AG04449 (cell line): ENCODE measurements at regions not wholly inside any gene's neighbourhood (a gene's known extent, or its start where the extent isn't known, plus 50 kb on each side); places are given as distances from the start of the nearest gene placed in this dataset.

Experiments
- CTCF ChIA-PET: fragments of 350-600 bp; formaldehyde crosslinking; extraction: SDS; loops from one replicate; lab custom pipeline; 2021; ENCODE audit warnings: antibody characterized with exemption; lab: Yijun Ruan, JAX
- POLR2A ChIA-PET: fragments of 400-600, 350-600 bp; formaldehyde crosslinking; extraction: SDS; loops from one replicate; lab custom pipeline; 2020; ENCODE audit warnings: antibody characterized with exemption, inconsistent platforms; lab: Yijun Ruan, JAX
- DNase-seq: peaks from one replicate; pipeline ENCODE4 v3.0.0-alpha.2; 2010; ENCODE audit warnings: low read depth, low spot score
- H3K4me3 ChIP-seq: 2 replicates; pipeline ENCODE4 v1.5.1; 2011; ENCODE audit warnings: low read depth, mild to moderate bottlenecking, control low read depth, low read length
- TF ChIP-seq, protein P1 (sequence below): IDR thresholded peaks from one replicate; pipeline ENCODE4 v1.5.1; 2011; ENCODE audit warnings: mild to moderate bottlenecking, moderate library complexity, low read length, control low read depth, inconsistent platforms; ENCODE audit not compliant: insufficient read depth; ENCODE audit errors: missing control alignments

DNA sequence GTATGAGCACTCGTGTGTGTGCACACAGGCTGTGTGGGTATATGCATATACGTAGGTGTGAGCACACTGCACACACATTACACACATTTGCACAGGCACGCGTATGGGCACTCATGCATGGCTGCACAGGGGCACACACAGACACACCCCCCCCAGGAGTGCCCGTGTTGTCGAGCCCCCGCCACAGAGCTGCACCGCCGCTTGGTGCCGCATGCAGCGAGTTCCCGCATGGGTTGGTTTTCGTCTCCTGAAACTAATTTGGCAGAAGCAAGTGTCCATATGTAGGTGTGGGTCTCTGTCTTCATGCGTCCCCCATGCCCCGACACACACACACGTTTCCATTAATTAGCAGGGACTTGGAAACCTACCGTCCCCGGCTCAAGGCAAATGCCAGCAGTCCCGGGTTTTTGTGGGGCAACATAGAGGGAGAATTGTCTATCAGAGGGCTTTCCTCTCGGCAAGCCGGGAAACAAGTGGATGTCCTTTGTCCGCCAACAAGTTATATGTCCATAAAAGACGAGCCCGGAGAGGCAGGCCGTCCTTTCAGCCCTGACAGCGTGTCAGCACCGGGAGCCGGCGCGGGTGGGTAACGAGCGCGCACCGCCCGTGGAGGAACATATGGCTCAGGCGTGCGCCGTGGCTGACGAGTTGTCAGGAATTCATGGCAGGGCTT lies 1291.7 kb downstream of the BRD1 start:
- ChIA-PET CTCF (interaction anchor here (1.3 kb wide), 1 partner anchor 8 kb away, joined by 3 read pairs; no protein-coding TSS in a partner anchor), POLR2A (no interaction called here)
- TF ChIP-seq, protein P1, sequence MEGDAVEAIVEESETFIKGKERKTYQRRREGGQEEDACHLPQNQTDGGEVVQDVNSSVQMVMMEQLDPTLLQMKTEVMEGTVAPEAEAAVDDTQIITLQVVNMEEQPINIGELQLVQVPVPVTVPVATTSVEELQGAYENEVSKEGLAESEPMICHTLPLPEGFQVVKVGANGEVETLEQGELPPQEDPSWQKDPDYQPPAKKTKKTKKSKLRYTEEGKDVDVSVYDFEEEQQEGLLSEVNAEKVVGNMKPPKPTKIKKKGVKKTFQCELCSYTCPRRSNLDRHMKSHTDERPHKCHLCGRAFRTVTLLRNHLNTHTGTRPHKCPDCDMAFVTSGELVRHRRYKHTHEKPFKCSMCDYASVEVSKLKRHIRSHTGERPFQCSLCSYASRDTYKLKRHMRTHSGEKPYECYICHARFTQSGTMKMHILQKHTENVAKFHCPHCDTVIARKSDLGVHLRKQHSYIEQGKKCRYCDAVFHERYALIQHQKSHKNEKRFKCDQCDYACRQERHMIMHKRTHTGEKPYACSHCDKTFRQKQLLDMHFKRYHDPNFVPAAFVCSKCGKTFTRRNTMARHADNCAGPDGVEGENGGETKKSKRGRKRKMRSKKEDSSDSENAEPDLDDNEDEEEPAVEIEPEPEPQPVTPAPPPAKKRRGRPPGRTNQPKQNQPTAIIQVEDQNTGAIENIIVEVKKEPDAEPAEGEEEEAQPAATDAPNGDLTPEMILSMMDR: no peak
- no peak overlapping the region for H3K4me3 ChIP-seq
- no peak for DNase-seq

DNA sequence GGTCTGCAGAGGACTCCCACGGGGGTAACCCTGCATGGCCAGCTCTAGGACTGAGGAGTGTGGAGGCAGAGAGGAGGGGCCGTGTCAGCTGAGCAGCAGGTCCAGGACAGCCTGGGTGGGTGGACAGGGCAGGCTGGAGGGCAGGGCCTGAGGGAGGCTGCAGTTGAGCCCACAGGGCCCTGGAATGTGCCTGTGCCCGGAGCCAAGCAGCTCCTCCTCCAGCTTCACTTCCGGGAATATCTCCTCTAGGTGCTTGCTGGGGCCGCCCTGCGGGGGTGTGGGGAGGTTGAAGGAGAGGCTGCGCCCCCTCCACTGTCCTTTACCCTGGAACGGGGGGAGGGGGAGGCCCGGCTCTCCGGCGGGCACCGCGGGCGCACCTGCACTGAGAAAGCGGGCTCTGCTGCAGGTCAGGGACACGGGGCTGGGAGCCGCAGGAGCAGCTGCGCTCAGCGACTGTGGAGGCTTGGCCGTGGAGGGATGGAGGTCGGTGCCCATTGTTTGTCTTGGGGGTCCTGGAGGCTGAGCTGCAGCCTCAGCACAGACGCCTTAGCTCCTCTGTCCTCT lies 1293.2 kb downstream of the BRD1 start:
- DNase-seq: no peak
- H3K4me3 ChIP-seq: no peak overlapping the region
- ChIA-PET CTCF (no interaction called here), POLR2A (no interaction called here)
- TF ChIP-seq, protein P1: no peak

DNA sequence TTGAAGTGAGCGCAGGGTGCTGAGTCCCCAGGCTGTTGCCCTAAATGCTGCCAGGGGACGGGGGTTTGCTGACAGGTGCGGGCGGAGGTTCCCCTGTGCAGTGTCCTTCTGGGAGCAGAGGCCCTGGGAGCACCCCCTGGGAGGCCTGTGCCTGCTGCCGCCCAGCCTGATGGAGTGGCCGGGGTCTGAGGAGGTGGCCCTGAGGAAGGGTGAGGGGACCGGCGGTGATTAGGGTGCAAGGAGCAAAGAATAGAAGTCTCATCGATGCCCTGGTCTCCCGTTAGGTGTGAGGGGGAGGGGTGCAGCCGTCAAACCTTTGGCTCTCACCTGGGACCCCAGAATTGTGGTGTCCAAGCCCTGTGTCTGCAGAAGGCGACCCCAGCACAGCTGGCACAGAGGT lies 1294.7 kb downstream of the BRD1 start:
- ChIA-PET POLR2A (no interaction called here), CTCF (no interaction called here)
- H3K4me3 ChIP-seq: no peak overlapping the region
- DNase-seq: no peak
- TF ChIP-seq, protein P1: no peak

DNA sequence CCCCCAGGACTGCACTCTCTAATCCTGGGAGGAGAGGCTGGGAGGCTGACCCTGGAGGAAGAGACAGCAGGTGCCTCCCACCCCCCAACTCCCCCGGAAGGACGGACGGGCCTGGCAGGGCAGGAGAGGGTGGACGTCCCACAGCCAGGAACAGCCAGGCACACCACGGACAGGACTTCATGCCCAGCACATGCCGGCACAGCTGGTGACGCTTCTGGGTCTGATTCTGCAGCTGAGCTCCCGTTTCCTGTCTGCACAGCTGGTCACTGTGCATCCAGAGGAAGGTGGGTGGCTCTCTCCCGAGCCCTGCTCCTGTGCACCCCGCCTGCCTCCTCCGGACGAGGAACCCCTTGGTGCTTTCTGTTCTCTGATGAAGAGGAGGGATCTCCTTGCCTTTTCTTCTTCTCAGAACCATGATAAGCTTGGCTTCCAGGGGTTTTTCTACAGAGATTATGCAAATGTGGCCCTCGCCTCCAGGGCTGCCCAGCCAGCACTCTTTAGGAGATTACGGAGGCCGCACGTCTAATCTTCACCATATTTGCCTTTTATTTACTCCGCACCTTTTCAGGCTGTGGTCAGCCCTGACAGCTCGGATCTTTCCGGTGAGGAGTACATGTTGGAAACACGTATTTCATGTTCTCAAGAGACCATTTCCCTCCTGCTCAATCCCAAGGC lies 1295.8 kb downstream of the BRD1 start:
- TF ChIP-seq, protein P1: no peak
- ChIA-PET CTCF (interaction anchor here (0.9 kb wide), 1 partner anchor 1193 kb away, joined by 3 read pairs; no protein-coding TSS in a partner anchor), POLR2A (no interaction called here)
- no peak for DNase-seq
- no peak overlapping the region for H3K4me3 ChIP-seq

DNA sequence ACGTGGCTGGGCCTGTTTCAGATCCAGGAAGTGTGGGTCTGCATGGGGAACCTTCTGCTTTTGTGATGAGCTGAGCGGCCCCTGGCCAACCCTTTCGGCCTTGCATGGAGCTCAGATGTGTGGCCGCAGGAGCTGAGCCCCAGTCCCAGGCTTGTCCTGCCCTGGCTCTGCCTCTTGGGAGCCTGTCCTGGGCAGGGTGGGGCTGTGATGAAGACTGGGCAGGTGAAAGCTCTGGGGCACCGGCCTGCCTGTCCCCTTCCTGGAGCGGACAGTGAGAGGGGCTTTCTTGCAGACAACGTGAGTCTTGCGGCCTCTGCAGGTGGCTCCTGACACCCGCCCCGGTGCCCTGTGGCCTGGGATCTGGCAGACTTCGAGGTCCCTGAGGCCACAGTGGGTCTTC lies 1296.6 kb downstream of the BRD1 start:
- ChIA-PET POLR2A (no interaction called here), CTCF (interaction anchor here (0.9 kb wide), 1 partner anchor 1194 kb away, joined by 3 read pairs; no protein-coding TSS in a partner anchor)
- DNase-seq: no peak
- H3K4me3 ChIP-seq: no peak overlapping the region
- TF ChIP-seq, protein P1: no peak

DNA sequence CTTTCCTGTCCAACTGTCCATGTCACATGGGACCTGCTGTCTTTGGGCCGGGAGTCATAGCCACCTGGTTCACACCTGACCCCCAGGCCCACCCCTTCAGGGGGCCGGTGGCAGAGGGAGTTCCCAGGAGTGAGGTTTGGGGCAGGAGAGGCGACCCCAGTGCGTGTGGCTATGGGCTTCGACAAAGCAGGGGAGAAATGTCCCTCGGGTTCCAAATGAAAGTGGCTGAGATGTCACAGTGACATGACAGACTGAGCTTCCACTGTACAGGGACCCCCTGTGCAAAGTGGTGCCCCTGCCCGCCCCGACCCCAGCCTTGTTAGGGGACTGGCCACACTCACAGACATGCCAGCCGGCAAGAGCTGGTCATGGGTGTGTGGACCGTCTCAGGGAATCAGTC lies 1297.0 kb downstream of the BRD1 start:
- POLR2A ChIA-PET: no interaction called here
- TF ChIP-seq, protein P1: no peak
- H3K4me3 ChIP-seq: no peak overlapping the region
- DNase-seq: no peak
- CTCF ChIA-PET: no interaction called here
